CD4-positive, alpha-beta T cell treated with Interferon gamma for 1 hour (primary cell): ENCODE measurements at regions not wholly inside any gene's neighbourhood (a gene's known extent, or its start where the extent isn't known, plus 50 kb on each side); places are given as distances from the start of the nearest gene placed in this dataset.
A peak's percentile ranks its signal among the peaks of the same experiment; 100 is the strongest.

Experiments
- DNase-seq: peaks from one replicate; pipeline ENCODE4 v3.0.0-alpha.2; 2020

GRCh38 chr20:23200914-23201313 is 114.8 kb upstream of the CD93 start:
- DNase-seq, result no peak

- DNase-seq, result peak; percentile 8
These were observed 114.3 kb upstream of the CD93 start for GRCh38 chr20:23200413-23200812.

- DNase-seq, result no peak
These were observed 113.2 kb upstream of the CD93 start for GRCh38 chr20:23199356-23199755.

GRCh38 chr20:23198815-23199214 is 112.7 kb upstream of the CD93 start:
- no peak for DNase-seq

- no peak for DNase-seq
These were observed 111.7 kb upstream of the CD93 start for GRCh38 chr20:23197836-23198235.

- DNase-seq, result no peak
These were observed 109.5 kb upstream of the CD93 start for GRCh38 chr20:23195636-23196035.

- no peak for DNase-seq
These were observed 107.8 kb upstream of the CD93 start for GRCh38 chr20:23193801-23194384.

GRCh38 chr20:23192469-23192868 is 106.3 kb upstream of the CD93 start:
- DNase-seq, result no peak

- DNase-seq, result no peak
These were observed 104.4 kb upstream of the CD93 start for GRCh38 chr20:23190557-23190956.

- no peak for DNase-seq
These were observed 103.7 kb upstream of the CD93 start for GRCh38 chr20:23189854-23190253.

GRCh38 chr20:23189341-23189740 is 103.2 kb upstream of the CD93 start:
- DNase-seq, result no peak

- DNase-seq, result no peak
These were observed 102.4 kb upstream of the CD93 start for GRCh38 chr20:23188377-23189169.

GRCh38 chr20:23187751-23188150 is 101.6 kb upstream of the CD93 start:
- DNase-seq, result no peak

- DNase-seq, result no peak
These were observed 100.7 kb upstream of the CD93 start for GRCh38 chr20:23186808-23187207.

GRCh38 chr20:23180451-23180921 is 94.4 kb upstream of the CD93 start:
- no peak for DNase-seq

GRCh38 chr20:23179766-23180403 is 93.8 kb upstream of the CD93 start:
- no peak for DNase-seq

- no peak for DNase-seq
These were observed 92.7 kb upstream of the CD93 start for GRCh38 chr20:23178806-23179205.

GRCh38 chr20:23174821-23175220 is 88.7 kb upstream of the CD93 start:
- DNase-seq, result no peak

- DNase-seq, result no peak
These were observed 81.3 kb upstream of the CD93 start for GRCh38 chr20:23167431-23167830.

- DNase-seq, result no peak
These were observed 80.4 kb upstream of the CD93 start for GRCh38 chr20:23166563-23166962.

GRCh38 chr20:23165964-23166363 is 79.8 kb upstream of the CD93 start:
- no peak for DNase-seq

GRCh38 chr20:23165307-23165750 is 79.2 kb upstream of the CD93 start:
- no peak for DNase-seq

GRCh38 chr20:23164176-23164601 is 78.1 kb upstream of the CD93 start:
- no peak for DNase-seq

GRCh38 chr20:23163562-23163961 is 77.4 kb upstream of the CD93 start:
- DNase-seq, result no peak
